ENCODE measurements at regions not wholly inside any gene's neighbourhood (a gene's known extent, or its start where the extent isn't known, plus 50 kb on each side); places are given as distances from the start of the nearest gene placed in this dataset.

DNA sequence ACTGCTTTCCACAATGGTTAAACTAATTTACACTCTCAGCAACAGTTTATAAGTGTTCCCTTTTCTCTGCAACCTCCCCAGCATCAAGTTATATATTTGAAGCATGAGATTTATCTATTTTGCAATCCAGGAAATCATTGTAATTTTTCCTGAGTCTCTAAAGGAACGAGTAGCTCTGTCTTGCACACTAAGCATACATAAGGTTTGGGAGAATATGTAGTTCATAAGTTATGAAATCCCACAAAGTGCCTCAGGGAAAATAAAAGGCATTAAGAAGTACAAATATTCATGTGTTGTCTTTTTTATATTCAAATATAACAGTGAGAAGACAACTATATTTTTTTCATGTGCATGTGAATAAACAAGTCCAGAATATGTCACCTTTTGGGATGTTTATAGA lies 377.1 kb upstream of the RORB start:
- no peak for TF ChIP-seq EZH2 (IDR thresholded peaks at IDR 0.05)
- TF ChIP-seq POLR2AphosphoS5 (IDR thresholded peaks at IDR 0.05; ENCODE audit: borderline replicate concordance, low read depth, low read length), result no peak
